ENCODE measurements at regions not wholly inside any gene's neighbourhood (a gene's known extent, or its start where the extent isn't known, plus 50 kb on each side); places are given as distances from the start of the nearest gene placed in this dataset.

DNA sequence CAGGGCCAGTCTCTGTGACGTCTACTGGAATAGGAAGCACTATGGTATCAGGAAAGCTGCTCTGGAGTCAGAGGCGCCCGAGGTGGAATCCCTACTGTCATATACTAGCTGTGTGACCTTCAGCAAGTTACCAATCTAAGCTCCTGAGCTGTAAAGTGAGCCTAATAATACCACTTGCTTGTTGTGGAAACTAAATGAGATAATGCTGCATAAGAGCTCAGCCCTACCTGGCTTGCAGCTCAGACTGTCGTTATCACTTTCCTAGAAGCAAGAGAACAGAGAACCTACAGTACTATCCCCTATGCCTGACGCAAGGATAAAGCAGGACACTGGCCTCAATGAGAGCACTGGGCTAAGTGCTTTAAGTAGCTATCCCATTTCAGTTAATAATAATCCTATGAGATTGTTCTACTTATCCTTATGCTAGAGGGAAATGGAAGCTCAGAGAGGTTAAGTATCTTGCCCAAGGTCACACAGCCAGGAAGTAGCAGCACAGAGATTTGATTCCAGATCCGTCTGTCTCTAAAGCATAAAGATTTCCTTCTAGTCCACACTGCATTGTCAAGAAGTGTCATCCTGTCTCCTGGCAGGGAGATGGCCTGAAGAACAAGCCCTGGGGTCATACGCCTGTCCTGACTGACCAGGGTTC, 195.2 kb downstream of the TLE3 start:
- TF ChIP-seq, protein P1, sequence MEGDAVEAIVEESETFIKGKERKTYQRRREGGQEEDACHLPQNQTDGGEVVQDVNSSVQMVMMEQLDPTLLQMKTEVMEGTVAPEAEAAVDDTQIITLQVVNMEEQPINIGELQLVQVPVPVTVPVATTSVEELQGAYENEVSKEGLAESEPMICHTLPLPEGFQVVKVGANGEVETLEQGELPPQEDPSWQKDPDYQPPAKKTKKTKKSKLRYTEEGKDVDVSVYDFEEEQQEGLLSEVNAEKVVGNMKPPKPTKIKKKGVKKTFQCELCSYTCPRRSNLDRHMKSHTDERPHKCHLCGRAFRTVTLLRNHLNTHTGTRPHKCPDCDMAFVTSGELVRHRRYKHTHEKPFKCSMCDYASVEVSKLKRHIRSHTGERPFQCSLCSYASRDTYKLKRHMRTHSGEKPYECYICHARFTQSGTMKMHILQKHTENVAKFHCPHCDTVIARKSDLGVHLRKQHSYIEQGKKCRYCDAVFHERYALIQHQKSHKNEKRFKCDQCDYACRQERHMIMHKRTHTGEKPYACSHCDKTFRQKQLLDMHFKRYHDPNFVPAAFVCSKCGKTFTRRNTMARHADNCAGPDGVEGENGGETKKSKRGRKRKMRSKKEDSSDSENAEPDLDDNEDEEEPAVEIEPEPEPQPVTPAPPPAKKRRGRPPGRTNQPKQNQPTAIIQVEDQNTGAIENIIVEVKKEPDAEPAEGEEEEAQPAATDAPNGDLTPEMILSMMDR (IDR thresholded peaks at IDR 0.05) = no peak
- TF ChIP-seq POLR2A (IDR thresholded peaks at IDR 0.05) = no peak
- TF ChIP-seq POLR2AphosphoS5 (IDR thresholded peaks at IDR 0.05; ENCODE audit: insufficient read depth in 1 of 2, low read depth in 1 of 2) = no peak

All from vagina (tissue), 2 donors.